HPDE6-E6E7 (cell line): ENCODE measurements at regions not wholly inside any gene's neighbourhood (a gene's known extent, or its start where the extent isn't known, plus 50 kb on each side); places are given as distances from the start of the nearest gene placed in this dataset.

Source experiments
- DNase-seq: peaks from one replicate; pipeline ENCODE4 v3.0.0; 2011; ENCODE audit warnings: missing footprints; ENCODE audit errors: extremely low spot score

GRCh38 chr9:14517154-14517906 is 175.9 kb downstream of the ZDHHC21 start:
- DNase-seq, result no peak

- DNase-seq, result no peak
These were observed 176.6 kb downstream of the ZDHHC21 start for GRCh38 chr9:14516656-14517055.

- DNase-seq, result no peak
These were observed 177.5 kb downstream of the ZDHHC21 start for GRCh38 chr9:14515571-14516198.

DNA sequence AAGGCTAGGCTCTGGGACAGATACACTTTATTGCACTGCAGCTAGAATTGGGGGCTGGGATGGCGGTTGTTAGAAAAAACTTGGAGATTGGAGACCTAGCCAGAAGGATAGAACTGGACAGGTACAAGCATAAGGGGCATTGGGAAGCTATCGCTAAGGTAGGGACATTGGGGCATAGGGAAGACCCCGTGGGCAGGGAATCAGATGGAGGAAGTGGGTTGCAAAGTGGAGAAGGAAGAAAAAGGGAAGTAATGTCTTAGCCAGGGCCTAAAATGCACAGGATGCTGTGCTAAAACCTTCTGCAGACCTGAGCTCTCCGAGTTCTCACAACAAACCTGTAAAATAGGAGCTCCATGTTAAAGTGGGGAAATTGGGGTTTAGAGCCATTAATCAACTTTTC is 178.2 kb downstream of the ZDHHC21 start:
- DNase-seq, result no peak

GRCh38 chr9:14512942-14513341 is 180.3 kb downstream of the ZDHHC21 start:
- no peak for DNase-seq

GRCh38 chr9:14511452-14511851 is 181.8 kb downstream of the ZDHHC21 start:
- DNase-seq, result peak; percentile 23

GRCh38 chr9:14508884-14509283 is 184.3 kb downstream of the ZDHHC21 start:
- DNase-seq, result no peak

DNA sequence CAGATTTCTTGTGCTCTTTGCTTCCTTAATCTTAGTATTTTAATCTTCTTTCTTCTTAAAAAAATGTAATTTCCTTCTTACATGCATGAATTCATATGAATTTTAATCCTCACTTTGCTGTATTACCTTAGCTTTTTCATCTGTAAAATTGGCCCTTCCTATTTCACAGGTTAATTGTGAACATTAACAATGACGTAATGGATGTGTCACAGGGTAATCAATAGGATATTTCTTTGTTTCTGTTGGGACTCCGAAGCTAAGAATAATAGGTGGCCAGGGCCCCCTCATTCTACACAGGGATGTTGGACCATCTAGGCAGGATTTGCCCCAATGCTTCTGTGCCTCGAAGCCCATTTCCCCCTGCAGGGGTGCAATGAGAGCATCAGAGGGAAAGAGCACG is 187.4 kb upstream of the NFIB start:
- DNase-seq, result no peak

- no peak for DNase-seq
These were observed 186.8 kb upstream of the NFIB start for GRCh38 chr9:14500705-14501104.

DNA sequence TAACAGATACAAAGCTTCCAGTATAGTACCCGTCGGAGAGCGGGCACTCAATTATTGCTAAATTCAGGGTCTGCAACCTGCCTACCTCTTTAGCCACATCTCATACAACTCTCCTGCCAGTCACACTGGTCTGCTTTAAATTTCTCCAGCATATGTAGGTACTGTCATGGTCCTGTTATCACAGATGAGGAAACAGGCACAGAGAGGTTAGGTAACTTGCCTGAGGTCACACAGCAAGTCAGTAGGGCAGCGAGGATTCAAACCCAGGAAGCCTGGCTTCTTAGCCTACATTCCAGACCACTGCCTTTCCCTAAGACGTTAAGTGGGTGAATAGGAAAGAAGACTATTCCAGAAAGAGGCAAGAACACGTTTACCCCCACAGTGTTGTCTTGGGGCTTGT is 186.0 kb upstream of the NFIB start:
- DNase-seq, result no peak

- DNase-seq, result no peak
These were observed 184.9 kb upstream of the NFIB start for GRCh38 chr9:14498824-14499223.

- no peak for DNase-seq
These were observed 183.5 kb upstream of the NFIB start for GRCh38 chr9:14497476-14497875.

DNA sequence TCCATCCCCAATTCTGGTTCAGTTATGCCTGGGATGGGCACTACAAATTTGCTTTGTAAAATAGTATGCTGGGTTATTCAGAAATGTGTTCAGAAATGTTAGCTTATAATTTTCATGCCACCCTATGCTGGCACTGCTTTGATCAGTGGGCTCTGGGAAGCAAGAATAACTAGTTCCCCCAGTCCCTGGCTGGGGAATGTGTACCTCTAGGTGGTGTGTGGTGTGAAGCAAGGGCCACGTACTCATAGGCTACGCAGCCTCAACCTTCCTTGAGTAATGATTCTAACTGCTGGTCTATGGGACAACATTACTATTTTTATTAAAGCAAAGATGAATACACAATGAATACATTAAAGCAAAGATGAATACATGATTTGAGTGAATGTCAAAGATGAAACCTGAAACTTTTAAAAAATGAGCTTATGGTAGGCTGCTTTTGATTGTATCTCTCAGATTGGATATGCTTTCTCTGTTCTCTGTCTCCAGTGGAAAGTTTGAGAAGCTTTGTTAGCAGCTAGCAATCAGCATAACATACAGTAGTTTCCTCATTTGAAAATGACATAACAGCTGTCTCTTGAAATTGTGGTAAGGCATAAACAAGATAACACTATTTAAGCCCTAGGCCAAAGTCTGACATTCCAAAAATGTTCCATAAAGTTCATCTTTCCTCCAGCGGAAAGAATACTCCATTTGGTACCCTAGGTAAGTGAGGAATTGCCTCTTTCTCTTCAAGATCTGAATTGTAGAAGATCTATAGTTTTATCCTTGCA is 174.7 kb upstream of the NFIB start:
- DNase-seq, result no peak

GRCh38 chr9:14487547-14488185 is 173.7 kb upstream of the NFIB start:
- DNase-seq, result no peak

DNA sequence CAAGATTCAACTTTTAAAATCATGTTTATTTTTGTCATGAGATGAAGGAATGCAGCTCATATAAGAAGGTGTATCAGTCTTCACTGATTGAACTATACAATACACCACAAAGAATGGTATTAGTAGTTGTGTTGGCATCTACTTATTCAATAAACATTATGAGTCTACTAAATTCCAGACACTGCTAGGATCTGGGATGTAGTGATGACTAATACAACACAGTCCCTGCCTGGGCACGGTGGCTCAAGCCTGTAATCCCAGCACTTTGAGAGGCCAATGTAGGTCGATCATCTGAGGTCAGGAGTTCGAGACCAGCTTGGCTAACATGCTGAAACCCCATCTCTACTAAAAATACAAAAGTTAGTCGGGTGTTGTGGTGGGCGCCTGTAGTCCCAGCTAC is 171.4 kb upstream of the NFIB start:
- no peak for DNase-seq

DNA sequence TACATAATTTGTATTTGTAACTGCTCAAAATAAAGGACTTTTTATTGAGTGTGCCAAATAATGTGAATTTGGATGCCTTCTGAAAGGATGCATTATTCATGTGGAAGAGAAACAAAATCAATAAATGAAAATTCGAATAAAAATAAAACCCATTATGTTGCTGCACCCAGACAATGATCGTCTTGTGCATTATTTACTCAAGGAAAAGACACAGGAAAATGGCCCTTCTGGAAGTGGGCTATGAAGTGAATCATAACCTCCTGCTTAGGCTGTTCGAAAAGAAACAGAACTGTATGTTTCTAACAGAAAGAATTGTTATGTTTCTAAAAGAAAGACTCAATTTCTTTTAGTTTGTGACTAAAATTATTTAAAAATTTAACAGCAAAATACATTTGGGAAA is 168.9 kb upstream of the NFIB start:
- no peak for DNase-seq

DNA sequence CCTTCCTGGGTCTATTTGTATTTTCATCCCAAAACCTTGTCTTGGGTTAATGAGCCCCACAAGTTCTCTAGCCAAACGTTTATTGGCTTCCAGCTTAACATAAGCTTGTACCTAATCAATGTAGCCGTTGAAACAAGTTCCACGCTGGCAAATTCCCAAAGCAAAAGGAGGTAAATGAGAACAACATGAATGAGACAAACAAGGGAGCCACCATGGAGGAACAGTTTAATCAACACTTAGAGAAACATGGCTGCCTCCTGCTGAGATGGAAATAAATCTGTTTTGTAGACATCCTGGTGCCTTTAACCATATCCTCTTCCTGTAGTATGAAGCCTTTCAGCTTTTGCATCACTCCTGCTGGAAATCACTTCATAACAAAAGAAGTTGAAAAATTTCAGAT is 166.6 kb upstream of the NFIB start:
- DNase-seq, result no peak

GRCh38 chr9:14479163-14479560 is 165.2 kb upstream of the NFIB start:
- no peak for DNase-seq

GRCh38 chr9:14478175-14479162 is 164.5 kb upstream of the NFIB start:
- no peak for DNase-seq

GRCh38 chr9:14471041-14471440 is 157.1 kb upstream of the NFIB start:
- DNase-seq, result no peak
